ENCODE measurements at regions not wholly inside any gene's neighbourhood (a gene's known extent, or its start where the extent isn't known, plus 50 kb on each side); places are given as distances from the start of the nearest gene placed in this dataset.

DNA sequence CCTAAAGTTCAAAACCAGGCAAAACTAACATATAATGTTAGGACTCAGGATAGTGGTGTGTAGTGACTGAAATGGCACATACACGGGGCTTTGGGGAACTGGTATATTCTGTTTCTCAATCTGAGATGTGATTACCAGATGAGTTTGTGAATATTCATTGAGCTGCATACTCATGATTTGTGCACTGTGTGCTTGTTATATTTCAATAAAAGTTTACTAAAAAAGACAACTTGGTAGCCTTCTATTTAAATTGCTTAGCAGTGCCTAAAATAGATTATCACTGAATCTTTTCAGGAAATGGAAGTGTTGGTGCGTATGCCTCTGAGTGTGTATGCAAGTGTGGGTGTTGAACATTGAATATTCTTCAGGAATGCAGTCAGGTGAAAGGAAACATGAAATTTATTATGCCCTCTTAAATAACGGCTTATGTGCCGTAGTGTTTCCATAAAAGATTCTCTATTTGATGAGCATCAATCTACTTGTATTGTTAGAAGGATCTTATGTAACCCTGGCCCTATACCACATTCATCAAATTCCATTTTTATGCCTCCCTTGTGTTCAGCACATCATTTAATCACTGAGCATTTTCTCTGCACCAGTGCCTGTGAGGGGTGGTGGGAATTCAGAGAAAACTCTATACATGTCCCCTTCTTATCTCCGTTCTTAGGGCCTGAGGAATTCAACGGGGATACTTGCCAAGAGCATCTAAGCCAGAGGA, 82.6 kb upstream of the AUTS2 start:
- no peak for TF ChIP-seq EZH2 (IDR thresholded peaks at IDR 0.05; ENCODE audit: insufficient read depth, poor library complexity, severe bottlenecking)
- no peak for TF ChIP-seq EZH2phosphoT487 (IDR thresholded peaks at IDR 0.05; ENCODE audit: insufficient read depth, low read depth)

Measured in GM23248 (cell line).